Lower leg skin (tissue), 4 donors: ENCODE measurements at regions not wholly inside any gene's neighbourhood (a gene's known extent, or its start where the extent isn't known, plus 50 kb on each side); places are given as distances from the start of the nearest gene placed in this dataset.
"Not testable (repeated sequence)": the region's sequence is repeated elsewhere in the genome, so short reads cannot be mapped to it uniquely, and the experiment has no call there.

Experiments
- DNase-seq, 2 donors: peaks; one replicate each; pipeline ENCODE4 v3.0.0-alpha.2; 2019; ENCODE audit warnings: low spot score in 2 of 2
- H3K4me3 ChIP-seq: fragments of 200-600 bp; sonication (generic); 2 replicates; pipeline ENCODE4 v1.5.1; 2017; ENCODE audit warnings: mild to moderate bottlenecking, low read depth; ENCODE audit not compliant: poor library complexity, severe bottlenecking
- POLR2A ChIP-seq, 2 donors: fragments of 450-650 bp; IDR thresholded peaks; one replicate each; pipeline ENCODE4 v1.6.1; 2016 to 2017; ENCODE audit warnings: antibody characterized with exemption in 2 of 2, mild to moderate bottlenecking in 1 of 2, moderate library complexity in 1 of 2
- WGBS, 2 donors: methylation state at CpG; one replicate each; pipeline ENCODE4 v1.1.5; 2018; 5-methylcytosine and 5-hydroxymethylcytosine counted together
- intact Hi-C: fragments of 100-400 bp; cut with DNase I; formaldehyde crosslinking; loops from one replicate; pipeline ENCODE4 v1.15.0; 2023; ENCODE audit warnings: low total_unique reads
- TF ChIP-seq, protein P1 (sequence below), 3 donors: fragments of 450-650 bp; IDR thresholded peaks; one replicate each; pipeline ENCODE4 v1.5.1; 2016; ENCODE audit warnings: antibody characterized with exemption in 3 of 3, mild to moderate bottlenecking in 3 of 3, moderate library complexity in 2 of 3

DNA sequence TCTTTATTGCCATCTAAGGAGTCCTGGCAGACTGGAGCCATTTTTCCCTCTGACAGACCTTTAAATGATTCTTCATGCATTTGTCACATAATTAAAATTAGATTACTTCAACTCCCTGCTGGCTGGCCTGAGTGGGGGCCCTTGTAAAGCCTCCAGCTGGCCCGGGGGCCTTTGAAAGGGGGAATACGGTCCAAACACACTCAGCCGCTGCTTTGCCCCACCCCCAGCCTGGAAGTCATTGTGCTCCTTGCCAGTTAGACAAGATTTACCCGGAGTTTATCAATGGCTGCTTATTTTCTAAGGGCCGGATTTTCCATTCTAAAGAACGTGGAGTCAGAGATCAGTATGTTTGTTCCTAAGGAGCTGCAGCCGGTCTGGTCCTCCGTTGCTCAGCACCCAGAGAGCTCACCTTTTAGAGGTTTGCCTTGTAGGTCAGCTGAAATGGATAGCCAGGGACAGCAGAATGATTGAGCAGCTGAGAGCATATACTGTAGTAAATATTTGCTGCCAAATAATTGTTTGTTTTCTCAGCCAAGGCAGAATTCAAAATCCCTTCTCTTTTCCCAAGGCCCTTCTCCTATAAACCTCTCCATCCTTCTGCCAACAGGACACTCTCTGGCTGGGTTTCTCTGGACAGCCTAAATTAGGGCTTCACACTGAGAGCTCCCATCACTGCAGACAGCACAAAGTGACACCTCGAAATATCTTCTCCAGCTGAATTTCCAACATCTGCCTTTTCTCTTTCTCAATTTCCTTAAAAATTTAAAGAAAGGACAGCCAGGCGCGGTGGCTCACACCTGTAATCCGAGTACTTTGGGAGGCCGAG, 68.4 kb upstream of the RBM24 start:
- no peak overlapping the region for H3K4me3 ChIP-seq
- WGBS, 2 donors, result 44 to 51% methylated on average over 13 of the region's 13 CpGs
- DNase-seq, result peak in 1 of 2 donors; percentile 88
- TF ChIP-seq, protein P1, sequence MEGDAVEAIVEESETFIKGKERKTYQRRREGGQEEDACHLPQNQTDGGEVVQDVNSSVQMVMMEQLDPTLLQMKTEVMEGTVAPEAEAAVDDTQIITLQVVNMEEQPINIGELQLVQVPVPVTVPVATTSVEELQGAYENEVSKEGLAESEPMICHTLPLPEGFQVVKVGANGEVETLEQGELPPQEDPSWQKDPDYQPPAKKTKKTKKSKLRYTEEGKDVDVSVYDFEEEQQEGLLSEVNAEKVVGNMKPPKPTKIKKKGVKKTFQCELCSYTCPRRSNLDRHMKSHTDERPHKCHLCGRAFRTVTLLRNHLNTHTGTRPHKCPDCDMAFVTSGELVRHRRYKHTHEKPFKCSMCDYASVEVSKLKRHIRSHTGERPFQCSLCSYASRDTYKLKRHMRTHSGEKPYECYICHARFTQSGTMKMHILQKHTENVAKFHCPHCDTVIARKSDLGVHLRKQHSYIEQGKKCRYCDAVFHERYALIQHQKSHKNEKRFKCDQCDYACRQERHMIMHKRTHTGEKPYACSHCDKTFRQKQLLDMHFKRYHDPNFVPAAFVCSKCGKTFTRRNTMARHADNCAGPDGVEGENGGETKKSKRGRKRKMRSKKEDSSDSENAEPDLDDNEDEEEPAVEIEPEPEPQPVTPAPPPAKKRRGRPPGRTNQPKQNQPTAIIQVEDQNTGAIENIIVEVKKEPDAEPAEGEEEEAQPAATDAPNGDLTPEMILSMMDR (IDR thresholded peaks at IDR 0.05), result no peak
- TF ChIP-seq POLR2A (IDR thresholded peaks at IDR 0.05), result no peak
- intact Hi-C loops, result no loop called here

DNA sequence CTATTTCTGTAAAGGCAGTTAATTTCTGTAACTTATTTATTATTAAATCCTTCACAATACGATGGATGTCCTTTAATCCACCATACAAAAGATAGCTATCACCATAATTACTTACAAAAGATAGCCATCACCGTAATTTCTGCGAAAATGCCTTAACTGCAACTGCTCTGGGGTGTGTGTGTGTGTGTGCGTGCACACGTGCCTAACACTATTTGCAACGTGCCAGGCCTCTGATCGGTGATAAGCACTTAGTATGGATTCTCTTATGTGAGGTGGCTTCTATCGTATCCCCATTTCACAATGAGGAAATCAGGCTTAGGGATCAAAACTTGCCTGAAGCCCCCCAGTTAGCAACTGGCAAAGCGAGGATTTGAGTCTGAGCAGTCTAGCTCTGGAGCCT, 67.1 kb upstream of the RBM24 start:
- TF ChIP-seq POLR2A (IDR thresholded peaks at IDR 0.05), result no peak
- TF ChIP-seq, protein P1 (IDR thresholded peaks at IDR 0.05), result no peak
- H3K4me3 ChIP-seq, result no peak overlapping the region
- WGBS, 2 donors, result 87 to 92% methylated on average over 9 of the region's 9 CpGs
- no peak for DNase-seq
- intact Hi-C loops, result no loop called here

DNA sequence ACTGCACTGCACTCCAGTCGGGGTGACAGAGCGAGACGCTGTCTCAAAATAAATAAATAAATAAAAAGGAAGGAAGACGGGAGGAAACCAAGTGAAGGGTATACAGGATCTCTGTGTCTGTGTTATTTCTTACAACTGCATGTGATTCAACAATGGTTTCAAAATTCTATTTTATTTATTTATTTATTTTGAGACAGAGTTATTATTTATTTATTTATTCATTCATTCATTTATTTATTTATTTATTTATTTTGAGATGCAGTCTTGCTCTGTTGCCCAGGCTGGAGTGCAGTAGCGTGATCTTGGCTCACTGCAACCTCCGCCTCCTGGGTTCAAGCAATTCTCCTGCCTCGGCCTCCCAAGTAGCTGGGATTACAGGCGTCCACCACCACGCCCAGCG, 64.2 kb upstream of the RBM24 start:
- DNase-seq, H3K4me3 ChIP-seq, intact Hi-C loops: not testable (repeated sequence)
- 97 to 98% methylated on average over 10 of the region's 10 CpGs for WGBS, 2 donors

DNA sequence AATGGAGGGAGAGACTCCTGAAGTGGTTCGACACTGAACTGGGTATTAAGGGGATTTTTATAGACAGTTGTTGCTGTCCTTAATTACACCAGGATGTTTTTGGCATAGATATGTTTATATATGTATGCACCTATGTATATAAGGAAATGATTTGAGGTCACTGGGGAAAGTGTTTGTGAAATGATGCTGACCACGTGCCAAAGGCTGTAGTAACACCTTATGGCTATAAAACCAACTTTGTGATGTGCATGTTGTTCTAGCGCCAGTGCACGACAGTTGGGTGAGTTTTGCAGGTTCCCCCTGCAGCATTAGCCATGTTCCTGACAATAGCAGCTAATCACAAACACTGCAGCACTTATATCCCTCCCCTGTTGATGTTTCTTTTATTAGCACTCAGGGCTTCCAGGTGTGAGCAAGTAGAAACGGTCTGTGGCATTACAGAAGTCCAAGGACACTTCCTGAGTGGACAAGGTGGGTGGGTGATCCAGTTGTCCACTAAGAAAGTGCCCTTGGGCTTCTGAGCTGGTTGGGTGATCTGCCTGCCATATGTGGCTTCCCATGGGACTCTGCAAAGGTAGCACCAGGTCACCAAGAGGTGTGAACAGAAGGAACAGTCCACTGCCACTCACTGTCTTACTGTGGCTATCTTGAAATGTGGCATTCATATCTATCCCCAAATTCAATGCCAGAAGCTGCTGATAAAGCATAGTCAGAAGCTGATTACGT, 63.0 kb upstream of the RBM24 start:
- 78 to 83% methylated on average over 6 of the region's 6 CpGs for WGBS, 2 donors
- intact Hi-C loops, result no loop called here
- DNase-seq, result no peak
- TF ChIP-seq, protein P1 (IDR thresholded peaks at IDR 0.05), result no peak
- TF ChIP-seq POLR2A (IDR thresholded peaks at IDR 0.05), result no peak
- H3K4me3 ChIP-seq, result no peak overlapping the region

DNA sequence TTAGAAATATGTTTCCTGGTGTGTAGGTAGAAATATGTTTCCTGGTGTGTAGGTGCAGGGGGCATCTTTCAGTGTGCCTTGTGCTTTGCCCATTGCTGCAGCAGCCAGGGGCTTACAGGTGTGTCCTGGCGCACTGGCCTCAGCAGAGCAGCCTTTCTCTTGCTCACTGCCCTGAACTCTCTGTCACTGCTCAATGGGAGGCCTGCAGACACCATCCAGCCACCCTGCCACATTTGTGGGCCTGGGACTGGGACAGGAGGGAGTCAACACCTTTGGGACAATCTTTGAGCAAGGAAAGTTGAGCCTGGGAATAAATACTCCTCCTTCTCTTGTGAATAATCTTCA, 62.4 kb upstream of the RBM24 start:
- TF ChIP-seq, protein P1 (IDR thresholded peaks at IDR 0.05), result no peak
- TF ChIP-seq POLR2A (IDR thresholded peaks at IDR 0.05), result no peak
- H3K4me3 ChIP-seq, result no peak overlapping the region
- no peak for DNase-seq
- intact Hi-C loops, result no loop called here
- WGBS, 2 donors, result 90 to 100% methylated on average over 1 of the region's 1 CpG

DNA sequence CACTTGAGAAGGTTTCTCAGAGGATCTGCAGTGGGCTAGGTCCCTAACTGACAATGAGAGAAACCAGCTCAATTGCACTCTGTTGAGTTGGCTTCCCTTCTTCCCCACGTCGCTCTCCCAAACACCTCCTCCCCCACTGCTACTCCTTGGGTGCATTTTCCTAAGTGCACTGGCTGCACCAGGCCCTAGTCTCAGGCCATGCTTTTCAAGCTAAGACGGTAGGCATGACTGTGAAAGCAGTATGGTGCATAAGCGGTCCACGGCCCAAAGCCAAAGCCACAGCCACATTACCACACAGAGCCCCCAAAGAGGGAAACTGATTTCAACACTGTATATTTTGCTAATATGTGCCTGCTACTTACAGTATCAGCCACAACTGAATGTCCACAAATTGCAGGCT, 62.1 kb upstream of the RBM24 start:
- H3K4me3 ChIP-seq, result no peak overlapping the region
- TF ChIP-seq, protein P1 (IDR thresholded peaks at IDR 0.05), result no peak
- TF ChIP-seq POLR2A (IDR thresholded peaks at IDR 0.05), result no peak
- intact Hi-C loops, result no loop called here
- WGBS, 2 donors, result 85 to 91% methylated on average over 5 of the region's 5 CpGs
- DNase-seq, result no peak
